GM19240 (cell line): ENCODE measurements at regions not wholly inside any gene's neighbourhood (a gene's known extent, or its start where the extent isn't known, plus 50 kb on each side); places are given as distances from the start of the nearest gene placed in this dataset.
"Not testable (repeated sequence)": the region's sequence is repeated elsewhere in the genome, so short reads cannot be mapped to it uniquely, and the experiment has no call there.

Source experiments
- DNase-seq: peaks from one replicate; pipeline ENCODE4 v3.0.0; 2011; ENCODE audit warnings: low spot score; ENCODE audit not compliant: insufficient read length

DNA sequence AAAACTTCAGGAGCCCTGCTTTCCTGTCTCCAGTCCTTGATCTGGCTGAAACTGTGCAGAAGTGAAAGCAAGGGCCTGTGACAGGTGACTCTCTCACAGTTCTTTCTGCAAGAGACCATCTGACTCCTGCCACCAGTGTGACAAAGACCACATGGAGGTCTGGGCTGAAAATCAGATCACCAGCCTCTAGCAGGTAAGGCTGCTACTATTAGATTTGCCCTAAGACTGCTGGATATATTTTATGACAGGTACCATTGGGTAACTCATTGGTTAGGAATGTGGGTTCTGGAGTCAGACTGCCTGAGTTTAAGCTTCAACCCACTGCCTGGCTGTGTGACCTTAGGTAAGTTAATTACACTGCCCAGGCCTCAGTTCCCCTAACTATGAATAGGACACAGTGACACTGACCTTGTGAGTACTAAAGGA, 163.3 kb upstream of the SLC7A11 start:
- no peak for DNase-seq

DNA sequence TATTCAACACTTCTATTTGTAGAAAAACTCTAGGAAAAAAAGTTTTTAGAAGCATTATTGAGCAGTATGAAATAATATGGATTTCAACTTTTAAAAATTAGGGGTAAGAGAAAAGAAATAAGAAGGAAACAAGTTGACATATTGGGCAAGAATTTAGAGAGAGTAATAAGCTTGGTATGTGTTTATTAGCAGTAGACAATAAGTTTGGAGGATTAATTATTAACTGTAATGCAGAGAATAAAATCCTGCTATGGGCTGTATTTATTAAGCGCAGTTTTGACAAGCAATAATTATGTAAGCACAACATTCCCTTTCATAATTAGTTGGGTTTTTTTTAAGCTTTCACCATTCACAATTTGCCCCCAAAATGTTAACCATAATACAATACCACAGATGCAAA, 162.7 kb upstream of the SLC7A11 start:
- DNase-seq = no peak

DNA sequence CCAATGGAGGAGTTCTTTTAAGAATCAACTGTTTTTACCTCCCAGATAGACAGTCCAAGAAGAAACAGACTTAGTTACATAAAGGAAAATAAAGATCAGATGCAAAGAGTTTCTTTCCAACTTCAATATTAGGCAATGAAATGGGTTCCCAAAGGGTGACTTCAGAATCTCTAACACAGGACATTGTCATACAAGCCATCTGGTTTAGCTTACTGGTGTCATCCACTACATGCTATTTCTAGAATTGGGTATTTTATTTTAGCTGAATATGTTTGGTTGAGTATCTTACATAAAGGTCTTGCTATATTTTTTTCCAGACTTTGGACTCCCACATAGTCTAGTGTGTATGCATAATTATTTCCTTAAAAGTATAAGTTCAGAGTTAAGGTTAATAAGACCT, 162.1 kb upstream of the SLC7A11 start:
- no peak for DNase-seq

DNA sequence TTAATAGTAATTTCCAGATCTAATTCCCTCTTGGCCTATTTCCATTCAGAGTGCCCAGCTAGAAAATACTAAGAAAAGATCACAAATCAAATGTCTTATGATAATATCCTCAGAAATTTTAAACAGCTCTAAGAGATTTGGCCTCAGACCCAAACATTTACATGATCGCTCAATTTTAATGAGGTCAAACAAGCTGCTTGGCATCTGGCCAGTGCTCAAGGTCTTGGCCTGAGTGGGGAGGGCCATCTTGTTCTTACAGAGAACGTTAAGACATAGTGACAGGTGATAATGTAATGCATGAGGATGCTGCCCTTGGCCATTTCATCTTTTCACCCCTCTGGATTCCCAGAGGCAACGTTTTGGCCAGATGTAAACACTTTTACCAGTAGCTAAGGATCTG, 159.2 kb upstream of the SLC7A11 start:
- no peak for DNase-seq

DNA sequence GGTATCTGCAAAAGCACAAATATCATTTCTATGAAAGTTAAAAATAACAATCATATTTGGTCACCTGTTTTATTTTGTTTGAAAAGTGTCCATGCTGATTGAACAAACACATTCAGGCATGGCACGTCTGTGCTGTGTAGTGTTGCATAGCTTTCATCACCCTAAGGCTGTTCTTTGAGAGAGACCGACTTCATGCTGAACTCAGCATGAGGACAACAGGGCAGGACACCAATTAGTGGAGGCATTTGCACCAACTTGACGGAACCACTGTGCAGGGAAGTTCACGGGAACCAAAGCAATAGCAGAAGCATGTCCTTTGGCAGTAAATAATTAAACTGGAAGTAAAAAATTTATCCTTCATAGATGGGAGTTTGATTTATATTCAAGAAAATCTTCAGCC, 158.4 kb upstream of the SLC7A11 start:
- no peak for DNase-seq

DNA sequence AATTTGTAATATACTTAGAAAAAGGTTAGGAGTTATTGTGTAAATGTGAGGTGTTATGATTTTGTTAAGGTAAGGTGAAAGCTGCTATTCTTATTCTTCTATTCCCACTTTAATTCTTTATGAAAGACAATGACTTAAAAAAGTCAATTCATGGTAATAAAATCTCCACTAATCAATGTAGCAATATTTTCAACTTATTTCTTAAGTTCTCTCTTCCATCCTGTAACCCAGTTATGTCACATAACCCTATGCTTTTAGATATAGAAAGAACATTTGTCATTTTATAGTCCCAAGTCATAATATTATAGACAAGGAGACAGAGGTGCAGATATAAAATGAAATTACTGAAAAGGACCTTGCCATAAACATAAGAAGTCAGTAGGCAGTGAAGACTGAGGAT, 157.9 kb upstream of the SLC7A11 start:
- no peak for DNase-seq

DNA sequence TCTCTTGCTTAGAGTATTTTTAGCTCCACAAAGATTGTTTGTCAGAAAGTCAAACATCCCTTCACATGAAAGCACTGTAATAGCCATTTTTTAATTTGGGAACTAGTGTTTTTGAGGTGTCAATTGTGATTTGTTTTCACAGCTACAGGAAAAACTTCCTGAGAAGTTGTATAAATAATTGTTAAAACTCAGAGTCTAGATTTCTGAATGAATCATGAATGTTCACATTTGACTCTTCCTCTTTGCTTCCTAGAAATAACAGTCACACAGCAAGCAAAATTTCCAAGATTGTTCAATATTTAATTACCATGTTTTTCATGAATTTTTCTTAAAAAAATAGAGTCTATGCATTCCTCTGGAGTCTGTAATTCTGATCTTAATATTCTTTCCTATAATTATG, 156.9 kb upstream of the SLC7A11 start:
- no peak for DNase-seq

DNA sequence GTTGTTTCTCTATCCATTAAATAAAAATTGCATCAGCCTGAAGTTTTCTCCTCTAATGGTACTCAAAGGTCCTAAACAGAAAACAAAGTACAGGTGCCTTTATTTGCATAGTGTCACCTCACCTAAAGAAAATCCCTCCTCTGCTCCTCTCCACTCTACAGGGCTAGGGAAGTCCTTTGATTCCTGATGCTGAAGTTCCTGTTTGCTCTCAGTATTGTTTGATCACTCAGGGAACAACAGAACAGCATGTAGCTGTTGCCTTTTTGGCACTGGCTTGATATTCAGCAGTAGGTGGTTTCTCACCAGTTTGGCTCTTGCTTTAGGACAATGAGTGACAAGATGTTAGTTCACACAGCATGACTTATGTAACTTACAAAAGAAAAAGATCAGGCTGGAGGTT, 156.2 kb upstream of the SLC7A11 start:
- DNase-seq = no peak

DNA sequence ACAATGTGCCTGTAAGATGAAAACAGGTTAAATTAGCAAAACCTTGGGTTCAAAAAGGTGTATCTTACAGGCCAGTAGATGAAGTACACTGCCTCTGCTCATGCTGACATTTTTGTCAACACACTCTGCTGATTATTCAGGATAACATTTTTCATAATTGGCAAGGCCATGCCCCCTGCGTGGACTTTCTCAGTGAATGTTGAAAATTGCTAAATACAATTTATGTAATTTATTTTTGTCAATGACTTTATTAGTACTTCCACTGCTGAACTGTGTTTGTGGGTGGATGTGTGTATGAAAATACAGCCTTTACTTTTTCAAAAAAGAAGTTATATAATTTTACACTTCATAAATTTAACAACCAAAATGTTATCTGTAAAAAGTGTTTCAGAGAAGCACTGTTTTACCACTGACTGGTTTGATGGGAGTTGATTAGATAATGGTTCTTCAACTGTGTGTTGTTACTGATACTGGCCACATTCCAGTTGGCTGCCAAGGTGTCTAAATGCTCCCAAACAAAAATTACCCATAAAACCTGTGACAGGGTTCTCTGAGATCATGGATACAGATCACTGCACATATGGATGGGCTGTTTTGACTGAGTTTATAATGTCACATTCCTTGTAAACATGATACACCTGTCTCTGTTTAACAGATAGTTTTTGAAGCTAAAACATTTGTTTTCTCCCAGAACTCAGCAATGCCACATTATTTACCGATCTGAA, 151.9 kb upstream of the SLC7A11 start:
- DNase-seq = no peak

DNA sequence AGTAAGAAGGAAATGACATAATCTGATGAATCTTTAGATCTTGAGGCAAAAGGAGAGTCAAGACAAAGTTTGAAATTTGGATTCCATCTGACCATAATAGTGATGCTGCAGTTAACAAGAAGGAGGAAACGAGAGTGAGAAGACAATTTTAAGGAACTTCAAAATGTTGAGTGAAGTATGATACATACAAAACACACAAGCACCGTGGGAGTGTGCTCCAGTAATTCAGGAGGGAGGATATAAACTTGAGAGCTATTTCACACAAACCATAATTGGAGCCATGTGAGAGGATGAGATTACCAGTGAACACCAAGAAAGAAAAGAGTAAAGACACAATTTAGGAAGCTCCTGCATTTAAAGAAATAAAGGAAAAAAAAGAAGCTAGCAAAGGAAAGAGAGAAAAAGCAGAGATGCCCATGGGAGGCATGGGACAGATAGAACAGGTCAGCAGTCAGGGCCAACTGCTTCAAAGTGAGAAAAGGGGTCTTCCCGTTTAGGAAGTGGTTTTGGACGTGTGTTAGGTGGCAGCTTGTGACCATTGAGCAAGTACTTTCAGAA, 150.7 kb upstream of the SLC7A11 start:
- no peak for DNase-seq

DNA sequence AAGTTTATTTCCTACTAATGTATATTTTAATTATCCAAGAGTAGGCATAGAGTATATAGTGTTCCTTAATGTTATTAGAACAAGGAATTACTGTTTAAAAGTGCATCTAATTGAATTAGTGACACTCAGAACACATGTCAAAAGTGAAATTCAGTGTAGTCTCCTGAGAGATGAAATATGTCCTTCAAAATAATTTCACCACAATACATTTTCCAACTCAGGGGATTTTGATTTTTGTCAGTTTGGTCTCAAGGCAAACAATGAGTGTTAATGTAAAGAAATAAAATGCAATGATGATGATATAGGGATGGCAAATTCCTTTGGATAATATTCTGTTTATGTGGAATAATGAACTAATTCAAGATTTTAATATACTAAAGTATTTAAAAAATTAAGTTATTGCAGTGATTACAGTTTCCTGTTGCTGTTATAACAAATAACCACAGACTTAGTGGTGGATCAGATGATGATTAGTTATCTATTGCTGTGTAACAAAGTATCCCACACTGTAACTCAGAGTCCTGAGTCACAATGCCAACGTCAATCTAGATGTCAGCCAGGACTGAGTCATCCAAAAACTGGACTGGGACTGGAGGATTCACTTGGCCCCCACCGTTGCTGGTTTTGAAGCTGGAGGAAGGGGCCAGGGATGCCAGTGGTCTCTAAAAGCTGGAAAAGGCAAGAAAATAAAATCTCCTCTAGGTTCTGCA, 148.0 kb upstream of the SLC7A11 start:
- no peak for DNase-seq

DNA sequence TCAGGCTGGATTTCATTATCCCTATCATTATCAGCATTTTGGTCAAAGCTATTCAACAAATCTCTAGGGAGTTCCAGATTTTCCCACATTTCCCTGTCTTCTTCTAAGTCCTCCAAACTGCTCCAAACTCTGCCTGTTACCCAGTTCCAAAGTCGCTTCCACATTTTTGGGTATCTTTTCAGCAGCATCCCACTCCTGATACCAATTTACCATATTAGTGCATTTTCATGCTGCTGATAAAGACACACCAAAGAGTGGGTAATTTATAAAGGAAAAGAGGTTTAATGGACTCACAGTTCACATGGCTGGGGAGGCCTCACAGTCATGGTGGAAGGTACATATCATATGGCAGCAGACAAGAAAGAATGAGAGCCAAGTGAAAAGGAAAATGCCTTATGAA, 132.8 kb upstream of the SLC7A11 start:
- no peak for DNase-seq

DNA sequence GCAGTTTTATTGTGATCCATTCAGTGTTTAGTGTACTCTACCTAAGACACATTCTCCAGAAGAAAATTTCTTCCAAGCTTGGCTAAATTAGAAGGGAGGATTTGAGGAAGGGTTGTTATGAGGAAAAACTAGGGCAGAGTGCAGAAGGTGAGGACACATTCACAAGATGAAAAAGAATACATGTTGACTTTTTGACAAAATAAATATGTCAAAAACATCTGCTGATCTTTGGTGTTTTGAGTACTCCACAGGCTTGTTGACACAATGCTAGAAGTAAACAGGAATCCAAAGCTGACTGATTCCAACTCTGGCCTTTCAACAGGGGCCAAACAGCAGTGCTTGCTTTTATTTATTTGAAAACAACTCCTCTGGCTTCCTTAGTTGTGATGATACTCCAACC, 125.8 kb upstream of the SLC7A11 start:
- no peak for DNase-seq

DNA sequence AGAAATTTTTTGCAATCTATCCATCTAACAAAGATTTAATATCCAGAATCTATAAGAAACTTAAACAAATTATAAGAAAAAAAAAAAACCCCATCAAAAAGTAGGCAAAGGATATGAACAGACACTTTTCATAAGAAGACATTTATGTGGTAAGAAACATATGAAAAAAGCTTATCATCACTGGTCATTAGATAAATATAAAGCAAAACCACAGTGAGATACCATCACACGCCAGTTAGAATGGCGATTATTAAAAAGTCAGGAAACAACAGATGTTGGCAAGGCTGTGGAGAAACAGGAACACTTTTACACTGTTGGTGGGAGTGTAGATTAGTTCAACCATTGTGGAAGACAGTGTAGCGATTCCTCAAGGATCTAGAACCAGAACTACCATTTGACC, 110.3 kb upstream of the SLC7A11 start:
- DNase-seq = not testable (repeated sequence)

DNA sequence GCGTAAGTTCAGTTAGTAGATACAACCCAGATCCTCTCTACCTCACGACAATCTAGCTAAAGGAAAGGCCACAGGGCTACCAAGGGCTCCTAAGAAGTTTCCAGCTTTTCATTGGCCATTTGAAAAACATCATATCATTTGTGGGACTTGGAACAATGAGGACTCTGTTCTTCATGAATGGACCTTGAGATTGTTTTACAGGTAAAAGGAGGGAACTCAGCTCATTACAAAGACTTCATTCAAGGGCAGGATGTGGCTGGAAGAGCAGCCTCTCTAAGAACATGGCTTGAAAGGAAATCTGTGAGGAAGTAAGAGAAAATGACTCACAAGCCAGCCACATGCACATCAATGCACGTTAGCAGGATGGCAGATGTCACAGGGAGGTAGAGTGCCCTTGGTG, 105.9 kb upstream of the SLC7A11 start:
- no peak for DNase-seq

DNA sequence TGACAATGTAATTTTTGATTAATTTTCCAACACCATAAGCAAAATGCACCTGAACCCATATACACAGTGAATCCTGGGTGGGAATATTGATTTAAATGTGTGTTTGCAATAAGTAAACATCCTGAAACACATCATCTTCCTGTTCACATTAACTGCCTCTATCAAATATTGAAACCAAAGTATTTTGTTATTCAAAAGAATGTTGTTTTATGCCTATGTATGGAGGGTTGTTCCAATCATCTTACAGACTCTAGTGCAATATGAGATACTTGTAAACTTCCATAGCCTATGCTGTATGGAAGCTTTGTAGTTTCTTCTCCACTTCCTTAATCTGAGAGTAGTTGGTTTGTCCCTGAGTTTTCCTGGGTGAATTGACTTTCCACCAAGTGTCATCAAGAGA, 105.4 kb upstream of the SLC7A11 start:
- no peak for DNase-seq

DNA sequence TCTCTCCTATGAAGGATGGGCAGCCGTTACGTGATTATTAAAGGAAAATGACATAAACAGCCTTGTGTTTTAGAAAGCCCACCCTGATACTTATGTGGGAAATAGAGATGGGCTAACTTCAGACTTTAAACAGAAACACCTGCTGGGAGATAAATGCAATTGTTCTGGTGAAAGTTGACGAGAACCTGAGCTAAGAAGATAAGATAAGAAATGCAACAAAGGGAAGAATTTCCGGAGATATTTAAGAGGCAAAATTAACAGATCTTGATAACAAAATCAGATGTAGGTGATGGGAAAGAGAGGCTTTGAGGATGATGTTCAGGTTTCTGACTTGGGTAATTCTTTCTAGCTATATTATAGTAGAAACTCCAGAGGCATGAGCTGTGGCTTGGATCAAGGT, 102.7 kb upstream of the SLC7A11 start:
- no peak for DNase-seq

DNA sequence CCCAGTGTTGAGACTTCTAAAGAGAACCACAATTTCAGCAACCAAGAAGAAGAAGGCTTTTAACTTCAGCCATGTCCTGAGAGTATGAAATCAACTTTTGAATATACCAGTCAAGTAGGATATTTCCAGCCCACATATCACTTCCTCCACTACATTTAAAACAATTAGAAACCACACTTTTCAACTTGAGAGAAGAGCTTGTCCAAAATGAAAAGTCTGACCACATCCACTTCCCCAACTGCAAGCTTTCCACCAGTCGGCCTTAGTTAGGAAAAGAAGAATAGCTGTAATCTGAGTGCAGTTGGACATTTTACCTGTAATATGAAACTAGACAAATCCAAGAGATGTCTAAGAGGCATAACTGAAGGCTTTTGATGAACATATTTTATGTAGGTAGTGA, 101.9 kb upstream of the SLC7A11 start:
- DNase-seq = no peak

DNA sequence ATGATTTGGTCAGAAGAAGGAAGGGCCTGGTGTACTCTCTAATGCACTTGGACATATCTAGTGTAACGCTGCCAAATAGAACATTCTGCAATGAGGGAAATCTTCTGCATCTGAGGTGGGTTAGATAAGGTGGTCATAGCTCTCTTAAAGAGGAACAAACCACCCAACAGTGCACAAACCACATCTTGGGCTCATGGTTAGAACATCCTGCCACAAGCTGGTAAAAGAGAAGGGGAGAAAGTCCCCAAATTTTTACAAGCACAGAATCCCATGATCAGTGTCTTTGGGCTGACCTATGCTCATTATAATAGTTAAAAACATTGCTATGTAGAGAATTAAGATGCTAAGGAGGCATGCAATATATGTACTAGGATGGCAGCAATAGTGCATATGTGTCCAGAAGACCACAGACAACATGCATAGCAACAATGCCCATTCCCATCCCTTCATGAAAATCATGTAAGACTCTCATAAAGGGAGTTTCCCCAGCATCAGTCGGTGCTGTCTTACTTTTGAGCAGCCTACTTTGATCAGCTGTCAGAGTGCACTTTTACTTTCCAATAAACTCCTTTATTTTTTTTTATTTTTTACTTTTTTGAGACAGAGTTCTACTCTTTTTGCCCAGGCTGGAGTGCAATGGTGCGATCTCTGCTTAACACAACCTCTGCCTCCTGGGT, 99.7 kb upstream of the SLC7A11 start:
- DNase-seq = no peak

DNA sequence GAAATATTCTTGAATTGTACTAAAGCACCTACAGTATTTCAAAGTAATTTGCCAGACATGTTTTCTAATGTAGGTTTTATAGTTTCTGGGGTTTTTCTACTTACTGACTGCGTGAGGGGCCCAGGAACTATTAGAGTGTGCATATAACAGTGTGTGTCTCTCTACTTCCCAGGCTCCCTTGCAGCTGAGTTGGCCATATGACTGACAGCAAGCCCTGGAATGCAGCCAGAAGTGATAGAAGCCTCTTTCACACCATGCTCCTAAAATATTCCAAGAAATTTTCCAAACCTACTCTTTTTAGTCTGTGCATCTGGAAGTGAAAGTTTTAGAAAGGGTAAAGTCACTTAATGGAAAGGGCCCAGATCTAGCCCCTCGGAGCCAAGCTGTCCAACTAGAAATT, 96.7 kb upstream of the SLC7A11 start:
- no peak for DNase-seq

DNA sequence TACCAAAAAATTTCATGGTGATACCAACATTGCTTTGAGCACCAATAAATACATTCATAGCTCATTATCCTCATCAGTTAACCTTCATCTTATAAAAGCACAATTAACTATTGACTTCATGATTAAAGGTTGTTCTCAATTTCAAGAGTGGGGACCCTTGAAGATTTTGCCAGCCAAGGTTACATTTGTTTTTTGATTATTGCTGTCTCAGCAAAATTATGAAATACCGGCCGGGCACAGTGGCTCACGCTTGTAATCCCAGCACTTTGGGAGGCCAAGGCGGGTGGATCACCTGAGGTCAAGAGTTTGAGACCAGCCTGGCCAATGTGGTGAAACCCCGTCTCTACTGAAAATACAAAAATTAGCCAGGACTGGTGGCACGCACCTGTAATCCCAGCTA, 96.1 kb upstream of the SLC7A11 start:
- not testable (repeated sequence) for DNase-seq

DNA sequence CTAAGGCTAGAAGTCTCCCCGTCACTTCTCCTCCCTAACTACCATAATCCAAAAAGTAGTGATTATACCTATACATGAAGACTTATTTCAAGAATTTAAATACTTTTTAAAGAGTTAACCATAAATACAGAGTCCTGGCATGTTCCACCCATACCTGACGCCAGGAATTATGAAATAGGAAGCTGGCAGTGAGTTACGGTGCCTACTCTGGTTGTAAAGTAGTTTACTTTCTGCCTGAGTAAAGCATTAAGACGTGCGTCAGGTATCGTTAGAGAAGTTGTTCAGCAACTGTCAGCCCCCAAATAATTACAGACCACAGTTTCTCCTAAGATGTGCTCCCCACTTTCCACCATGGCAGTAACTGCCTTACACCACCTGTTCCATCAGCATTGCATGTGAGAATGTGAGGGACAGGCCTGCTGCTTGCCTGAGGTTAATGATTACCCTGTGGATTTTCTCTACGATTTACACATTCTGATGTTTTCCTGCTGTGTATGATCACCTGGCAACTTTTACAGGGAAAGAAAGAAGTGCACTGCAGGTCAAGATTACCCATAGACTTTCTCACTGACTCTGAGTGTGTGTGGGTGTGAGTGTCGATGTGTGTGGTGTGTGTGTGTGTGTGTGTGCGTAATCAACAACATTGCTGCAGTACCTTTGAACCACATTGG, 92.3 kb upstream of the SLC7A11 start:
- DNase-seq = no peak
